ENCODE measurements at regions not wholly inside any gene's neighbourhood (a gene's known extent, or its start where the extent isn't known, plus 50 kb on each side); places are given as distances from the start of the nearest gene placed in this dataset.
"Not testable (repeated sequence)": the region's sequence is repeated elsewhere in the genome, so short reads cannot be mapped to it uniquely, and the experiment has no call there.

GRCh38 chr2:187644981-187645380, 90.7 kb upstream of the TFPI start:
- no peak for DNase-seq (ENCODE audit: low read depth)
- TF ChIP-seq, protein P1, sequence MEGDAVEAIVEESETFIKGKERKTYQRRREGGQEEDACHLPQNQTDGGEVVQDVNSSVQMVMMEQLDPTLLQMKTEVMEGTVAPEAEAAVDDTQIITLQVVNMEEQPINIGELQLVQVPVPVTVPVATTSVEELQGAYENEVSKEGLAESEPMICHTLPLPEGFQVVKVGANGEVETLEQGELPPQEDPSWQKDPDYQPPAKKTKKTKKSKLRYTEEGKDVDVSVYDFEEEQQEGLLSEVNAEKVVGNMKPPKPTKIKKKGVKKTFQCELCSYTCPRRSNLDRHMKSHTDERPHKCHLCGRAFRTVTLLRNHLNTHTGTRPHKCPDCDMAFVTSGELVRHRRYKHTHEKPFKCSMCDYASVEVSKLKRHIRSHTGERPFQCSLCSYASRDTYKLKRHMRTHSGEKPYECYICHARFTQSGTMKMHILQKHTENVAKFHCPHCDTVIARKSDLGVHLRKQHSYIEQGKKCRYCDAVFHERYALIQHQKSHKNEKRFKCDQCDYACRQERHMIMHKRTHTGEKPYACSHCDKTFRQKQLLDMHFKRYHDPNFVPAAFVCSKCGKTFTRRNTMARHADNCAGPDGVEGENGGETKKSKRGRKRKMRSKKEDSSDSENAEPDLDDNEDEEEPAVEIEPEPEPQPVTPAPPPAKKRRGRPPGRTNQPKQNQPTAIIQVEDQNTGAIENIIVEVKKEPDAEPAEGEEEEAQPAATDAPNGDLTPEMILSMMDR (IDR thresholded peaks at IDR 0.05; ENCODE audit: control insufficient read depth, extremely low read depth, insufficient read depth) = no peak
- no peak overlapping the region for H3K4me3 ChIP-seq (ENCODE audit: low read depth, low read length)

GRCh38 chr2:187646556-187646955, 92.3 kb upstream of the TFPI start:
- no peak for DNase-seq (ENCODE audit: low read depth)
- no peak overlapping the region for H3K4me3 ChIP-seq (ENCODE audit: low read depth, low read length)
- TF ChIP-seq, protein P1 (IDR thresholded peaks at IDR 0.05; ENCODE audit: control insufficient read depth, extremely low read depth, insufficient read depth) = no peak

GRCh38 chr2:187654535-187654934, 100.3 kb upstream of the TFPI start:
- no peak overlapping the region for H3K4me3 ChIP-seq (ENCODE audit: low read depth, low read length)
- TF ChIP-seq, protein P1 (IDR thresholded peaks at IDR 0.05; ENCODE audit: control insufficient read depth, extremely low read depth, insufficient read depth) = no peak

DNA sequence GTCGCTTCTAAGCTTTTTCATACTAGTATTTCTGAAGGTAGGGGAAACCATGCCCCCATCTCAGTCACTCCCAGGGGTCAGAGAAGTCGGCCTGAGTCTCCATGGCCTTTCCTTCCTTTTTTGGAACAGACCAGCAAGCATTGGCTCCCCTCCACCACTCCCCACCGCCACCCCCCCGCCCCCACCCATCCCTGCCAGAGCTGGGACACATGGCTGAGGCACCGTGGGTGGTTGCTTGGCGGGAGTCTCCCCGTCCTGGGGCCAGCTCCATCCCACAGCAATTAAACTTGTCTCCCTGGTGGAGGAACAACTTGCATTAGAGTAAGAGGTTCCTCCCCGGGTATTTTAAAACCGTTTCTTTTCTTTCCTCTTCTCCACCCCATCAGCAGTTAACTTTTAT, 100.8 kb upstream of the TFPI start:
- no peak for DNase-seq (ENCODE audit: low read depth)
- TF ChIP-seq, protein P1 (IDR thresholded peaks at IDR 0.05; ENCODE audit: control insufficient read depth, extremely low read depth, insufficient read depth) = no peak
- H3K4me3 ChIP-seq (ENCODE audit: low read depth, low read length) = no peak overlapping the region

More at GRCh38 chr2:187654535-187654934, 100.3 kb upstream of the TFPI start:
- DNase-seq (ENCODE audit: low read depth) = peak; percentile 41

DNA sequence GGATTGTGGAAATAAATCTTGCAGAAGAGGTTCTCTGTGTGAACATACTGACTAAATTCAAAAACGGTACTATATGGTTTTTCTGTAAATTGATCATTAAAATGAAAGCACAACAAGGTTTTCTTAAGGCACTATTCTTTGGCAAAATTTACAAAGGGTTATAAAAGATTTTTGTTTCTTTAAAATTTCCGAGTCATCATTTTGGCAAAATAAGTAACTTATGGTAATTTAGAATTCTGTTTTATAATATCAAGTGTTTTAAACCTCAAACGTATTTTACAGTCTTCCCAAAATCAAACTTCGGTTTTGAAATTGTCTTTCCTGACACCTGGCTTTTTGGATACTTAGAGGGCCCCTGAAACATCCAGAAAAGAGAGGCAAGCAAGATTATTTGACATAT, 101.9 kb upstream of the TFPI start:
- DNase-seq (ENCODE audit: low read depth) = no peak
- no peak overlapping the region for H3K4me3 ChIP-seq (ENCODE audit: low read depth, low read length)
- TF ChIP-seq, protein P1 (IDR thresholded peaks at IDR 0.05; ENCODE audit: control insufficient read depth, extremely low read depth, insufficient read depth) = no peak

DNA sequence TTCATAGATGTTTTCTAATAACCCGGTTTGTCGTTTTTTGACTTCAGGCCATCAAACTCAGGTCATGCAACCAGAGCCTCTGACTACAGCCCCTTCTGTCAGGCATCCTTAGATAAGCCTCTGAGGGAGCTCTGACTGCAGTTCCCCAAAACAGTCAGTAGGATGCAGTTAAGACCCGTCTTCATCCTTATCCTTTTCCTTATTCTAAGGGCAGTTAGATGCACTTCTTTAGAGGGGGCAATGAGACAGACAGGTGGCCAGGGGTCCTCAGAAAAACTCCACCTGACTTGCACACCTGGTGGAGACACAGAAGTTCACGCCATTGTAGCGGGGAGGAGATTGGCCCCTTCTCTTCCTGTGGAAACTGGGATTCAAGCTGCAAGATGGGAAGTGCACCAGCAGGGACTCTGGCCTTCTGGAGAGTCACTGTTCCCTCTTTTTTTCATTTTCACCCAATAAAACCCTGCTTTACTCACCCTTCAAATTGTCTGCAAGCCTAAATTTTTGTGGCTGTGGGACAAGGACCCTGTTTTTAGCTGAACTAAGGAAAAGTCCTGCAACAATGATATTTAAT, 104.8 kb upstream of the TFPI start:
- TF ChIP-seq, protein P1 (IDR thresholded peaks at IDR 0.05; ENCODE audit: control insufficient read depth, extremely low read depth, insufficient read depth) = no peak
- no peak for DNase-seq (ENCODE audit: low read depth)
- H3K4me3 ChIP-seq (ENCODE audit: low read depth, low read length) = no peak overlapping the region

DNA sequence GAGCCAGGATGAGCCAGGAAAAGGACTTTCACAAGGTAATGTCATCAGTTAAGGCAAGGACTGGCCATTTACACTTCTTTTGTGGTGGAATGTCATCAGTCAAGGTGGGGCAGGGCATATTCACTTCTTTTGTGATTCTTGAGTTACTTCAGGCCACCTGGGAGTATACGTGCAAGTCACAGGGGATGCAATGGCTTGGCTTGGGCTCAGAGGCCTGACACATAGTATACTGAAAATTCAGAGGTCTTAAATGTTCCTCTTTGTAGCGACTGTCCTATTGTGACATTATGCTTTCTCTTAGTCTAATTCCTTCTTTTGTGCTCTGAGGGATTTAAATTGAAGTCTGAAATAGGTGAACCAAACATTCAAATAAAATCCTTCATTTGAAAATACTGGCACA, 121.8 kb upstream of the TFPI start:
- not testable (repeated sequence) for DNase-seq (ENCODE audit: low read depth); H3K4me3 ChIP-seq (ENCODE audit: low read depth, low read length)
